GM12873 (cell line): ENCODE measurements at regions not wholly inside any gene's neighbourhood (a gene's known extent, or its start where the extent isn't known, plus 50 kb on each side); places are given as distances from the start of the nearest gene placed in this dataset.

ENCODE experiments used
- CTCF ChIP-seq: IDR thresholded peaks from 2 replicates; pipeline ENCODE4 v1.5.1; 2012; ENCODE audit warnings: low read depth, mild to moderate bottlenecking, moderate library complexity, low read length, control low read depth; ENCODE audit not compliant: insufficient read depth; ENCODE audit errors: missing control alignments

DNA sequence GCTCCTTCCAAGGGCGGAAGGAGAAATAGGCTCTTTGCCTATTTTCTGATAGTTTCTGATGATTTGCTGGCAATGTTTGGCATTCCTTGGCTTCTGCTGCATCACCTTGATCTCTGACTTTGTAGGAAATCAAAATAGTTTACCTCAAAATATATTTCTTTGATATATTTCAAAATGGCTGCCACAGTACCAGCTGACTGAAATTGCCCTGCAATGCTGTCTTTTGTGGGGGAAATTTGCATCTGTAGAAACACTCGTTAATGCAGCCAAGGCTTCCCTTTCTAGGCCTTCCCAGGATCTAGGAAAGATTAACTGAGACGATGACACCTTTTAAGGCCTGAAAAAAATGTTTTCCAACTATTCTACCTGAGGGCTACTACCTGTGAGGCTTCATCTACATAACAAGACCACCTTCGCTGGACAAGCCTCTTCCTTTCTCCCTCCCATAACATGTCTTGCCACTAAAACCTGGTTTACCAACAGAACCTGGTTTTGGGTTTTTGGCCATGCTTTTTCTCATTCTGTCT, 212.8 kb upstream of the SSTR1 start:
- no peak for TF ChIP-seq CTCF

GRCh38 chr14:37997017-37997416, 210.7 kb upstream of the SSTR1 start:
- TF ChIP-seq CTCF = no peak

DNA sequence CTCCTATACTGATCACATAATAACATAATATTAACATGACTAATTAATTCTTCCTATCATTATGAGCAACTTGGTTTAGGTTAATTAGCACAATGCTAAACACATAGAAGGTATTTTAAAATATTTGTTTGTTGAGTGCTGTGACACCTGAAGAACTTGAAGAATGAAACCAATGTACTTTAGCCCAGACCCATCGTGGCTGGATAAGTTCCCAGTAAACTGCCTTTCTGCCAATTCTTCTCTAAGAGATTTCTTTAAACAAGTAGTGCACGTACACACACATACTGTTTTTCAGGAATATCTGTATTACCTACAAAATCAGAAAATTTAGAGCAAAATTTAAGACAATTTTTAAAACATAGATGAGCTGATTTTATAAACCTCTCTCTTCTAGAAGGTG, 207.4 kb upstream of the SSTR1 start:
- TF ChIP-seq CTCF = no peak

DNA sequence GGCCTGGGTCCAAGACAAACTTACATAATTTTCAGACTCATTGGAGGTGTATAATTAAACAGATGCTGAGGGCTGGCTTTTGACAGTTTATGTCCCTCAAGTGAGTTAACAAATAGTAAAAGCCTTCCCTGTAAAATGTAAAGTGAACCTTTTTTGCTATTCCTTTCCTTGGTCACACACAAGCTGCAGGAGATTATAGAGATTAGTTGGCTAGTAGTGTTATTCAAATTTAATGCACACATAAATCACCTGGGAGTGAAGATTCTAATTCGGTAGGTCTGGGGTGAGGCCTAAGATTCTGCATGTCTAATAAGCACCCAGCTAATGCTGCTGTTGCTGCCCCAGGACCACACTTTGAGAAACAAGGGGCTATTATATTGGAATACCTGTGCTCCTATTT, 206.2 kb upstream of the SSTR1 start:
- no peak for TF ChIP-seq CTCF

DNA sequence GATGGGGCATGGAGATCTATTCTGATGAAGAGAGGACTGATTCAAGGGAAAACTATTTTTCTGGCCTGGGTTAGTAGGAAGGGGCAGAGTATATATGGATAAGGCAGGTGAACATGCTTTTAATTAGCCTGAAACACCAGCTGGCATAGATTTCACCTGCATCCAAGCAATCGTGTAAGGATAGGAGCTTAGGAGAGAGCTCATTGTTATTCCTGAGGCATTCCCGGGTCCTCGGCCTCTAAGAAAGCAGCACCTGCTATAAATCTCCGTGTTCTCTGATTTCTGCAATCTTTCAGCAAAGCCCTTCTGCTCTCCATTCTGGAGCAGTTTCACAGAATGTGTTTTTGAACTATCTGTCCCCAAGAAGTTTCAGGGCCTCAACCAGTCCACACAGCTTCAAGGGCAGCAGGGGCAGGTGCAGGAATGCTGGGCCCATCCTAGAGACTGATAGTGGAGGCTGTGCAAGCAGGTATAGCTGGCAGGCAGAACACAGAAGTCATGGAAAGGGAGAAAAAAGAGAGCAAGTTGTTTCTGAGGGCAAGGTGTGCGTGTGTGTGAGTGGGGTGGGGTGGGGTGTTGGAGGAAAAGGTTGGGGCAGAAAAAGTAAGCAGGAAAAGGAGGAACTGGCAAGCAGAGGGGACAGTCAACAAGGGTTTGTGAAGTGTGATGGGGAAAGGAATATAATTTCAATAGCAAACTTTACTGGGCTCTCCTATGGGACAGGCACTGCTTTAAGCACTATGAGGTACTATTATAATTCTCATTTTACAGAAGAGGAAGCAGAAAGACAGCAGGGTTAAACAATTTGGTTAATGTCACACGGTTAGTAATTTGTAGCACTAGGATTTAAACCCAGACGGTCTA, 203.7 kb upstream of the SSTR1 start:
- TF ChIP-seq CTCF = no peak

GRCh38 chr14:38004610-38004879, 203.2 kb upstream of the SSTR1 start:
- no peak for TF ChIP-seq CTCF

DNA sequence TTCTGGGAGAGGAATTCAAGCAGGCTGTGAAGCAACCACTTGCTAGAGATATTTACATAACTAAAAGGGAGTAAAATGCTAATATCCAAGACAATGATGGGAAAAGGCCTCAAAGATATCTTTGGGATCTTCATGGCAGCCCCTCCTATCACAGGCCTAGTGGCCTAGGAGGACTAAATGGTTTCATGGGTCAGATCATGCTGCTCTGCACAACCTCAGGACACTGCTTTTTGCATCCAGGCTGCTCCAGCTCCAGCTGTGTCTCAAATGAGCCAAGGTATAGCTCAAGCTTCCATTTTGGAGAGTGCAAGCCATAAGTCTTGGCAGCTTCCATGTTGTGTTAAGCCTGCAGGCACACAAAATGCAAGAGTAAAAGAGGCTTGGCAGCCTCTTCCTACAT, 195.6 kb upstream of the SSTR1 start:
- no peak for TF ChIP-seq CTCF
